HAP-1 (cell line): ENCODE measurements at regions not wholly inside any gene's neighbourhood (a gene's known extent, or its start where the extent isn't known, plus 50 kb on each side); places are given as distances from the start of the nearest gene placed in this dataset.
"Not testable (repeated sequence)": the region's sequence is repeated elsewhere in the genome, so short reads cannot be mapped to it uniquely, and the experiment has no call there.

ENCODE experiments used
- DNase-seq, 2 experiments: peaks; one replicate each; pipeline ENCODE4 v3.0.0-alpha.2; 2016 to 2020; ENCODE audit warnings: low spot score in 2 of 2
- H3K27me3 ChIP-seq: fragments of 250-450 bp; sonication (Bioruptor Pico); 2 replicates; pipeline ENCODE4 v1.5.1; 2020; ENCODE audit warnings: low read depth, mild to moderate bottlenecking, moderate library complexity
- H3K36me3 ChIP-seq: fragments of 250-450 bp; sonication (Bioruptor Pico); replicated peaks from 2 replicates; pipeline ENCODE4 v1.5.1; 2020; ENCODE audit warnings: mild to moderate bottlenecking
- H3K4me1 ChIP-seq: fragments of 250-450 bp; sonication (Bioruptor Pico); 2 replicates; pipeline ENCODE4 v1.5.1; 2020; ENCODE audit warnings: mild to moderate bottlenecking
- H3K4me3 ChIP-seq: fragments of 250-450 bp; sonication (Bioruptor Pico); 2 replicates; pipeline ENCODE4 v1.5.1; 2020; ENCODE audit warnings: mild to moderate bottlenecking, moderate library complexity
- H3K9me3 ChIP-seq: fragments of 250-450 bp; sonication (Bioruptor Pico); 2 replicates; pipeline ENCODE4 v1.5.1; 2020; ENCODE audit warnings: mild to moderate bottlenecking, moderate library complexity
- in situ Hi-C: fragments of 300-500 bp; cut with MboI; formaldehyde crosslinking; loops from 3 replicates; pipeline ENCODE4 v1.14.3; 2020; ENCODE audit warnings: low sequenced_read_pairs, inconsistent platforms, mixed read lengths

DNA sequence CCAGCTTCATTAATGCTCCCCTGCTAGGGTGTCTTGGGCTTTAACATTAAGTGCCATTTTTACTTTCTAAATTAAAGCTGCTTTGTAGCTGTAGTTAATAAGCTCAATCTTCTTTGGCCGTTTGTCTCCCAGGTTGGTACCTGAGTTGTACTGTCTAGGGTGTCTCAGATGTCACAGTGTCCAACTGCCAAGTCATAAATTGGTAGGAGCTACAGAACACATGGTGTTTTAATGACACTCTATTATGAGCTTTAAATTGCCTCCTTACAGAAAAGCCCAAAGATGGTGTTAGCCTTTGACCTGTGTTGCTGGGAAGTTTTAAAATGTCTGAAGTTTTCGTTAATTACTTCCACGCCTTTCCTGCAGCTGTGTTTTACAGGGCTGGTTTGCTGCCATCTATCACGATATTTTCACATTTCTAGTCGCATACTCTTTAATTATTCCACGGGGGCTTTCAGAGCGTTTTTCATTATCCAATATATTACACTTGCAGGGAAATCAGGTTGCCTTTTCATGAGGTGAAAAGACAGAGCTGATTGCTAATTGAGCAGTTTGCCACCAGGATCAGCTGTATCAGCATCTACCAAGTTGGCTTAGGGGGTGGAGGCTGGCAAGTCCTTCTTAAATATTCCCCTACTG, 247.8 kb upstream of the PLPP4 start:
- no peaks in the 10 kb centered on the region for H3K27me3 ChIP-seq
- in situ Hi-C loops = no loop called here
- no peaks in the 10 kb centered on the region for H3K9me3 ChIP-seq
- no peak for DNase-seq
- H3K36me3 ChIP-seq = no peaks in the 10 kb centered on the region
- H3K4me3 ChIP-seq = no peak overlapping the region
- no peaks in the 10 kb centered on the region for H3K4me1 ChIP-seq

DNA sequence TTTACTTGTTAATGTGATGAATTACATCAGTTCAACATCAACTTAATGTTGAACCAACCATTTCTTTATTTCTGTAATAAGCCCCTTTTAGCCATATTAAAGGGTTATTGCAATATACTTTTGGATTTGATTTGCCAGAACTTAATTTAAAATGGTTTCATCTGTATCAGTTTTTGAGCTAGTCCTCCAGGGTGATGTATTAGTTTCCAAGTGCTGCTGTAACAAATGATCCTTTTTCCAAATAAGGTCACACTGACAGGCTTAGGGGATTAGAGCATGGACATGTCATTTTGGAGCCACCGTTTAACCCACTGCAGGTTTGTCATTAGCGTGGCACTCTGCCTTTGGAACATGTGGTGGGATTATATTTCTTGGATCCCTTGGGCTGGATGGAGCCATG, 244.8 kb upstream of the PLPP4 start:
- in situ Hi-C loops = no loop called here
- H3K9me3 ChIP-seq = no peaks in the 10 kb centered on the region
- DNase-seq = no peak
- no peaks in the 10 kb centered on the region for H3K36me3 ChIP-seq
- H3K4me3 ChIP-seq = no peak overlapping the region
- no peaks in the 10 kb centered on the region for H3K27me3 ChIP-seq
- no peaks in the 10 kb centered on the region for H3K4me1 ChIP-seq

DNA sequence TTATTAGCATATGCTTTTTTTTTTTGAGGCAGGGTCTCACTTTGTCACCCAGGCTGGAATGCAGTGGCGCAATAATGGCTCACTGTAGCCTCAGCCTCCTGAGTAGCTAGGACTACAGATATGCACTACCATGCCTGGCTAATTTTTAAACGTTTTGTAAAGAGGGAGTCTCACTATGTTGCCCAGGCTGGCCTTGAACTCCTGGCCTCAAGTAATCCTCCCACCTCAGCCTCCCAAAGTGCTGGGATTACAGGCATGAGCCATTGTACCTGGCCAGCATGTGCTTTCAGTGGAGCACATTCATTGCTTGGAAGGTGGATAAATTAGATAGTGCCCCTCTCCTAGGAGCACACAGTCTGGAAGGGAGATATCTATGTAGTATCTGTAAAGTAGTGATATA, 243.7 kb upstream of the PLPP4 start:
- H3K4me1 ChIP-seq, H3K4me3 ChIP-seq, H3K36me3 ChIP-seq, DNase-seq, H3K9me3 ChIP-seq, in situ Hi-C loops, H3K27me3 ChIP-seq: not testable (repeated sequence)

DNA sequence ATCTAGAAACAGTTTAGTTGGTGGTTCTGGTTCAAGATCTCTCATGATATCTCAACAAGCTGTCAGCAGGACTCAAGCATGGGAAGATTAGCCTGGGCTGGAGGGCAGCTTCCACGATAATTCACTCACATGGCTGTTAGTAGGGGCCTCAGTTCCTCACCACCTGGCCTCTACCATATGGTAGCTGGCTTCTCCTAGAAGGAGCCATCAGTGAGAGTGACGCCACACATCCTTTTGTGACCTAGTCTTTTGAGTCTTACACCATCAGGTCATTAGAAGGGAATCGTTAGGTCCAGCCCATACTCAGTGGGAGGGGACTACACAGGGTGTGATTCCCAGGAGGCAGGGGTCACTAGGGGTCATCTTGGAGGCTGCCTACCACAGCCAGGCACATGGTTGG, 239.3 kb upstream of the PLPP4 start:
- Histone ChIP-seq H3K9me3 (no peaks in the 10 kb centered on the region), H3K36me3 (no peaks in the 10 kb centered on the region), H3K4me3 (no peak overlapping the region), H3K4me1 (no peaks in the 10 kb centered on the region), H3K27me3 (no peaks in the 10 kb centered on the region)
- no peak for DNase-seq
- in situ Hi-C loops = no loop called here

DNA sequence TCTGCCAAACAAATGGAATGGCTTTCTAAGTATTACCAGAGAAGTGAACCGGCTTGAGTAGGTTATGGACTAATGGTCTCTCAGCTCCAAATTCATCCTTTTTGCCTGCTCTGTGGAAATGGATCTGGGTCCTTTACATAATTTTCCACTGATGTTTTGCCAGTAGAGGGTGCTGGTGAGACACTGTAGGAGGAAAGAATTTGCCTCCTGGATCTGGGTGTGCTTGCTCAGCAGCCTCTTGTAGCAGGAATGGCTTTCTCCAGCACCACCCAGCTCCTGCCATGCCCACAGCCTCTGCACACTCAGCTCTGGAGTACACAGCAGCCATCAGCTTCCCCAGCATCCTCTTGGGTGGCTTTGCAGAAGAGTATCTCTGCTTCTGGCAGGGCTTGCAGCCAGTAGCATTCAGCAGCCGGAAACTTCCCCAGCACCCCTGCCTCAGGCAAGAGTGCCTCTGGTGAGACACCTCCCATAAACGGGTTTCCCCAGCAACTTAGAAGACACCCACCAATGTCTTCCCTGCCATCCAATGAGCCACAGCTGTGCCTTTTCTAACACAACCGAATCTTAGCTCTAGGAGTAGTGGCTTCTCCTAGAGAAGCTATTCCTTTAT, 235.0 kb upstream of the PLPP4 start:
- no peaks in the 10 kb centered on the region for H3K4me1 ChIP-seq
- H3K27me3 ChIP-seq = no peaks in the 10 kb centered on the region
- in situ Hi-C loops = no loop called here
- no peaks in the 10 kb centered on the region for H3K36me3 ChIP-seq
- H3K4me3 ChIP-seq = no peak overlapping the region
- no peaks in the 10 kb centered on the region for H3K9me3 ChIP-seq
- peak; percentile 52 for DNase-seq

DNA sequence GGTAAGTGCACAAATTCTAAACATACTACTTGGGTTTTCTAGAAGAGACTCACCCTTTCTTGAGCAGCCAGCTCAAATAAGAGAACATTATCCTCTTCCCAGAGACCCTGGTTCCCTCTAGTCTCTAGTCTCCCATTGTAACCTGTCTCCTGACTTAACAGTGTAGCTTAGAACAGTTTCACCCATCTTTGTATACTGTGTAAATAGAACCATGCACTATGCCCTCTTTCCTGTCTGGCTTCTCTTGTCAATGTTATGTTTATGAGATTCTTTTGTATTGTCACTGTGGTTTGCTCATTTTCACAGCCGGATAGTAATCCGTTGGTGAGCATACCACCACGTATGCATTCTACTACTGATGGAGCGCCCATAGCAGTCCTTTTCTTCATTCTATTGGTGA, 227.4 kb upstream of the PLPP4 start:
- Histone ChIP-seq H3K9me3 (no peaks in the 10 kb centered on the region), H3K4me1 (no peaks in the 10 kb centered on the region), H3K4me3 (no peak overlapping the region), H3K36me3 (no peaks in the 10 kb centered on the region), H3K27me3 (no peaks in the 10 kb centered on the region)
- in situ Hi-C loops = no loop called here
- no peak for DNase-seq

DNA sequence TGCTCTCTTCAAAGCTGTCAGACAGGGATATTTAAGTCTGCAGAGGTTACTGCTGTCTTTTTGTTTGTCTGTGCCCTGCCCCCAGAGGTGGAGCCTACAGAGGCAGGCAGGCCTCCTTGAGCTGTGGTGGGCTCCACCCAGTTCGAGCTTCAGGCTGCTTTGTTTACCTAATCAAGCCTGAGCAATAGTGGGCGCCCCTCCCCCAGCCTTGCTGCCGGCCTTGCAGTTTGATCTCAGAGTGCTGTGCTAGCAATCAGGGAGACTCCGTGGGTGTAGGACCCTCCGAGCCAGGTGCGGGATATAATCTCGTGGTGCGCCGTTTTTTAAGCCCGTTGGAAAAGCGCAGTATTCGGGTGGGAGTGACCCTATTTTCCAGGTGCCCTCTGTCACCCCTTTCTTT, 217.3 kb upstream of the PLPP4 start:
- in situ Hi-C loops = not testable (repeated sequence)
- DNase-seq = peak in 1 of 2 experiments; percentile 21

DNA sequence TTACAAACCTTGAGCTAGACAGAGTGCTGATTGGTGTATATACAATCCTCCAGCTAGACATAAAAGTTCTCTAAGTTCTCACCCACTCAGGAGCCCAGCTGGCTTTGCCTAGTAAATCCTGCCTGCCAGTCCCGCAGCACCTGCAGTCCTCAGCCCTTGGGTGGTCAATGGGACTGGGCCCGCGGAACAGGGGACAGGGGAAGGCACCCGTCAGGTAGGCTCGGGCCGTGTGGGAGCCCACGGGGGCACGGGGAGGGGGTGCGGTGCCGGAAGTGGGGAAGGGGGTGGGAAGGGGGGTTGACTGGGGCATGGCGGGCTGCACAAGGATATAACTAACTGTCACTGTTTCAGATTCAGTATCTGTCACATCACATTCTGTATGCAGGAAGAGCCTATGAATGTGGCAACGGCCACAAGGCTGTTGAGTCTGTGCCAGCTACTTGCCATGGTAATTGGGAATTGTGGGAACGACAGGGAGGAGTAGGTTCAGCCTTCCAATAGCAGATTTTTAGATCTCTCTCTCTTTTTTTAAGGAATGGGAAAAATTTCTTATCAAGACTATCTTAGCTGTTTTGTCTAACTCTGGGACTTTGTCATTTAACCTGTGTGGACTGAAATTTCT, 205.1 kb upstream of the PLPP4 start:
- no peak for DNase-seq
- no peaks in the 10 kb centered on the region for H3K4me1 ChIP-seq
- H3K9me3 ChIP-seq = no peaks in the 10 kb centered on the region
- H3K27me3 ChIP-seq = no peaks in the 10 kb centered on the region
- no peak overlapping the region for H3K4me3 ChIP-seq
- no peaks in the 10 kb centered on the region for H3K36me3 ChIP-seq
- in situ Hi-C loops = no loop called here

More for the DNA sequence above, 217.3 kb upstream of the PLPP4 start:
- not testable (repeated sequence) for H3K4me1 ChIP-seq, H3K9me3 ChIP-seq, H3K27me3 ChIP-seq, H3K4me3 ChIP-seq, H3K36me3 ChIP-seq

DNA sequence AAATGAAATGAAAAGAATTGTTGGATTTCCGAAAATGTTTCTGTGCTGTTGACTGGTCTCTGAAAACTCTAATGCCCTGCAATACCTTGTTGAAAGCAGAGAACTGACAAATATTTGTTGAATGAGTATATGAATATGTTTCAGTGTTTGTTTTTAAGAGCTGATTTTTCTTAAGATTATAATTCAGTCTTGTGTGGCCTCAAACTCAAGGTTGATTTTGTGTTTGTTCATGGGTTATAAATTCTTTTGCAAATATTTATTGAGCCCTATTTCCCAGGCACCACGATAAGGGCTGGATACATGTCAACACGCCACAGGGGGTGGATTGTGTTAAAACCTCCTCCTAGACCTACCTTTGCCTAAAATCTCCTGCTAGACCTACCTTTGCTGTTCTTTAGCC, 203.9 kb upstream of the PLPP4 start:
- H3K4me3 ChIP-seq = no peak overlapping the region
- H3K9me3 ChIP-seq = no peaks in the 10 kb centered on the region
- in situ Hi-C loops = no loop called here
- no peak for DNase-seq
- no peaks in the 10 kb centered on the region for H3K4me1 ChIP-seq
- H3K27me3 ChIP-seq = no peaks in the 10 kb centered on the region
- no peaks in the 10 kb centered on the region for H3K36me3 ChIP-seq

DNA sequence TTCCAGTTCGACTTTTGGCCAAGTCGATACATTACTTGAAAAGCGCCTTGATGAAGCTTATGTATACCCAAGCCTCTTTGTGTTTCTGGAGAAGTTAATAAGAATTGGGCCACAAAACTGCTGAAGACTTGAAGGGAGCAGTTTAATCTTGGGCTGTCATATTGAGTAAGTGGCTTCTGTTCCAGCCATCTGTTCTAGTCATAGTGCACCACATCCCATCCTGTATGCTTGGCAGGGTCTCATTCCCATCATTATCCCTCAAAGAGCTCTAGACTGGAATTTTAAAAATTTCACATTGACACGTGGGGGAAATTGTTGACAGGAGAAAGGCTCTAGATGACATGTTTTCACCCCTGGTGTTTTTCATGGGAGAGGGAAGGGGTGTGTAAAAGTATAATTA, 196.6 kb upstream of the PLPP4 start:
- no peaks in the 10 kb centered on the region for H3K4me1 ChIP-seq
- DNase-seq = no peak
- no peaks in the 10 kb centered on the region for H3K9me3 ChIP-seq
- no peak overlapping the region for H3K4me3 ChIP-seq
- in situ Hi-C loops = no loop called here
- H3K27me3 ChIP-seq = peaks cover 8% of the 10 kb centered on the region
- H3K36me3 ChIP-seq = no peaks in the 10 kb centered on the region

DNA sequence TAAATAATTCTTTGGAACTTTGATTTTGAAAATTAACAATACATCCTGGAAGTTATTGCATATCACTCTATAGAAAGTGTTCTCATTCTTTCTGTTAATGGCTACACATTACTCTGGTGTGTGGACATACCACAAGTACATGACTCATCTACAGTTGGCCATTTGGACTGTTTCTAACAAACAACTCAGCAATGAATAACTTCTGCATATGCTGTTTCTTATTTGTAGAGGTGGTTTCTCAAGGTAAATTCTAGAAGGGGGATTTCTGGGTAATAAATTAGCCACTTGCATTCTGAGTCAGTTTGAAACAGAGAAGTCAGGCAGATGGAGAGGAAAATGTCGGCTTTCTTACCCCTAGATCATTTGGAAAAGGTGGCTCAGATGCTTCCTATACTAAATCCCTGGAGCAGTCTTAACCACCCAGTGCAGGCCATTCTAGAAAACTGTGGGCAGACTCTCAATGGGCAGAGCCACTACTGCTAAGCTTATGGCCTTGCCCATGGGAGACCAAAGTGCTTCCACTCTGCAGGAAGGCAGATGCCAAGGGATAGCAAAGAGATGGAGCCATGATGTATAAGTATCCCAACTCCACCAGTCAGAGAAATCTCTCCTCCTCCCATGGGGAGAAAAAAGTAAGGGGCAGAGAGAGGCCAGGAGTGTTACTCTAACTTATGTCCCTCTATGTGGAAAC, 194.0 kb upstream of the PLPP4 start:
- no peak for DNase-seq
- Histone ChIP-seq H3K9me3 (no peaks in the 10 kb centered on the region), H3K4me1 (no peaks in the 10 kb centered on the region), H3K27me3 (peaks cover 10% of the 10 kb centered on the region), H3K4me3 (no peak overlapping the region), H3K36me3 (no peaks in the 10 kb centered on the region)
- in situ Hi-C loops = no loop called here

DNA sequence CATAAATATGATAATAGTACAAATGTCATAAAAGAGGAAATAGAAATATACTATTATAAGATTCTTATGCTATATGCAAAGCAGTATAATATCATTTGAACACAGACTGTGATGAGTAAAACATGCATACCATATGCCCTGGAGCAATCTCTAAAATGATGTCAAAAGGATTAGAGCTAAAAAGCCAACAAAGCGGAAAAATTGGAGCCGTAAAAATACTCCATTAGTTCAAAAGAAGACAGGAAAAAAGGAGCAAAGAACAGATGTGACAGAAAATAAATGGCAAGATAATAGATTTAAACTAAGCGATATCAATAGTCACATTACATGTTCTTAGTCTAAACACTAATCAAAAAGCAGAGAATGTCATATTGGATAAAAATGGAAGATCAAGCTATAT, 191.0 kb upstream of the PLPP4 start:
- H3K4me3 ChIP-seq = no peak overlapping the region
- no peak for DNase-seq
- H3K4me1 ChIP-seq = no peaks in the 10 kb centered on the region
- H3K36me3 ChIP-seq = no peaks in the 10 kb centered on the region
- in situ Hi-C loops = no loop called here
- H3K27me3 ChIP-seq = peaks cover 10% of the 10 kb centered on the region
- H3K9me3 ChIP-seq = no peaks in the 10 kb centered on the region

DNA sequence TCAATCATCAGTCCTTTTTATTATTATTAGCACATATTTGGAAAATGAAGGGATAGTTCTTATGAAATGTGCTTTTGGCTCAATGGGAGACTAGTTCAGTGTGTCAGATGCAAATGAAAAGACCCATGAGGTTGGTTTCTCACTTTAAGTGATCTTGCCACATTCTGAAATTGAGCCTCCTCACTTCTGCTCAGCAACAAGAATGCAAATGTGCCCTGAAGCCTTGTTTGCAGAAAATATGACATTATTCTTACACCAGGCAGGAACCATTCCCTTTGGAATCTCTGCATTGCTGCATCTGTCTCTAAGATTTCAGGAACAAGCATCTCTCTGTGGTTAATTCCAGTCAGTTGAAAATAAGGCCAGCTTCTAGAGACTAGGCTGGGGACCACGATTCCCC, 186.1 kb upstream of the PLPP4 start:
- Histone ChIP-seq H3K36me3 (no peaks in the 10 kb centered on the region), H3K4me1 (no peaks in the 10 kb centered on the region), H3K4me3 (no peak overlapping the region), H3K9me3 (no peaks in the 10 kb centered on the region), H3K27me3 (no peaks in the 10 kb centered on the region)
- DNase-seq = no peak
- in situ Hi-C loops = no loop called here

DNA sequence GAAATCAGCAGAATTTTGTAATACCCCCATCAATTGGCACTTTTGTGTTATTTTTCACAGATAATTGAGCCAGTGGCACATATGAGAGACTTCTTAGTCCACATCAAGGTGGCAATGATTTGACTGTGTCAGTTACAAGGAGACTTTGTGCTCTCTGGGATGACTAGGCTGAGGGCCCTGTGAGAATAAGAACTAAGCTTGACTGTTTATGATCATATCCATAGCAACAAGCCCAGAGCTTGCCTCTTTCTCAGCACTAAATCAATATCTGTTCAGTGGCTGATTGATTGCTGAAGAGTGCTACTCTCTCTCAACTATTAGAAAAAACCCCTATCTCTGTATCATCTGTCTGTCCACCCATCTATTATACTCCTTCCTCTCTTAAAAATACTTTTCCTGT, 185.3 kb upstream of the PLPP4 start:
- Histone ChIP-seq H3K4me3 (no peak overlapping the region), H3K4me1 (no peaks in the 10 kb centered on the region), H3K27me3 (no peaks in the 10 kb centered on the region), H3K36me3 (no peaks in the 10 kb centered on the region), H3K9me3 (no peaks in the 10 kb centered on the region)
- no peak for DNase-seq
- in situ Hi-C loops = no loop called here
